ENCODE measurements at regions not wholly inside any gene's neighbourhood (a gene's known extent, or its start where the extent isn't known, plus 50 kb on each side); places are given as distances from the start of the nearest gene placed in this dataset.
"Not testable (repeated sequence)": the region's sequence is repeated elsewhere in the genome, so short reads cannot be mapped to it uniquely, and the experiment has no call there.

- TF ChIP-seq CTCF (IDR thresholded peaks at IDR 0.05 in 2 of 3, conservative IDR thresholded peaks at IDR 0.05 in 1 of 3; ENCODE audit: insufficient read depth in 2 of 3, low read depth in 1 of 3, low read length in 3 of 3); ZBTB8A (IDR thresholded peaks at IDR 0.05; ENCODE audit: partially characterized antibody); ZNF274 (IDR thresholded peaks at IDR 0.05; ENCODE audit: borderline replicate concordance, low read depth, low read length); YY1 (IDR thresholded peaks at IDR 0.05; ENCODE audit: borderline replicate concordance in 1 of 3, control insufficient read depth in 1 of 3, extremely low read depth in 1 of 3, insufficient read depth in 3 of 3, insufficient read length in 1 of 3, insufficient replicate concordance in 2 of 3, low read depth in 1 of 3, low read length in 2 of 3); ATF3 (IDR thresholded peaks at IDR 0.05); ATF3 (CRISPR knock-in tag; conservative IDR thresholded peaks at IDR 0.05); U2AF2 (optimal IDR thresholded peaks at IDR 0.05; ENCODE audit: low read depth, low read length); SIN3A (IDR thresholded peaks at IDR 0.05; ENCODE audit: borderline replicate concordance in 2 of 2, control insufficient read depth in 1 of 2, low read depth in 2 of 2, low read length in 2 of 2); ADNP (tag; IDR thresholded peaks at IDR 0.05); RFX5 (IDR thresholded peaks at IDR 0.05; ENCODE audit: low read depth, low read length): not testable (repeated sequence)
Measured at GRCh38 chrX:144134448-144135119, 250.7 kb downstream of the UBE2NL start.
